HG02885 (cell line): ENCODE measurements at regions not wholly inside any gene's neighbourhood (a gene's known extent, or its start where the extent isn't known, plus 50 kb on each side); places are given as distances from the start of the nearest gene placed in this dataset.
"Not testable (repeated sequence)": the region's sequence is repeated elsewhere in the genome, so short reads cannot be mapped to it uniquely, and the experiment has no call there.

Experiments used
- ATAC-seq: cut with Tn5 transposase; IDR thresholded peaks from one replicate; pipeline ENCODE4 v1.9.1; 2021; ENCODE audit warnings: mild to moderate bottlenecking; ENCODE audit not compliant: unreplicated experiment, poor library complexity

DNA sequence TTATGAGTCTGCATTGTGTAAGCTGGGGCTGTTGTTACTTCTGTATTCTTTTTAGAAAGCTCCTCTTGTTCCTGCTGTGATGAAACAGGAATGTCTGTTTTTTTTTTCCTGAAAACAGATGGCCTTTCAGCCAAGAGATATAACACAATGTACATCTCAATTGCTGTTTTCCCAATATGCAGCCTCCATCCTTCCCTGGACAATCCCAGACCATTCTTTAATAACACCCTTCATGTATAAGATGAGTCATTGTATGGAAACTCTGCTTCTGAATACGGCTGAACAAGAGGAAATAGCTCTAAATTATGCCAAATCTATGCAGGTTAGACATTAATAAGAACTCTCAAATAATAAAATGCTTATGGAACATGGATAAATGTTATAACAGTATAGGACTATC lies 60.2 kb upstream of the LRRC4C start:
- no peak for ATAC-seq

GRCh38 chr11:41522391-41522790 lies 62.9 kb upstream of the LRRC4C start:
- ATAC-seq: no peak

DNA sequence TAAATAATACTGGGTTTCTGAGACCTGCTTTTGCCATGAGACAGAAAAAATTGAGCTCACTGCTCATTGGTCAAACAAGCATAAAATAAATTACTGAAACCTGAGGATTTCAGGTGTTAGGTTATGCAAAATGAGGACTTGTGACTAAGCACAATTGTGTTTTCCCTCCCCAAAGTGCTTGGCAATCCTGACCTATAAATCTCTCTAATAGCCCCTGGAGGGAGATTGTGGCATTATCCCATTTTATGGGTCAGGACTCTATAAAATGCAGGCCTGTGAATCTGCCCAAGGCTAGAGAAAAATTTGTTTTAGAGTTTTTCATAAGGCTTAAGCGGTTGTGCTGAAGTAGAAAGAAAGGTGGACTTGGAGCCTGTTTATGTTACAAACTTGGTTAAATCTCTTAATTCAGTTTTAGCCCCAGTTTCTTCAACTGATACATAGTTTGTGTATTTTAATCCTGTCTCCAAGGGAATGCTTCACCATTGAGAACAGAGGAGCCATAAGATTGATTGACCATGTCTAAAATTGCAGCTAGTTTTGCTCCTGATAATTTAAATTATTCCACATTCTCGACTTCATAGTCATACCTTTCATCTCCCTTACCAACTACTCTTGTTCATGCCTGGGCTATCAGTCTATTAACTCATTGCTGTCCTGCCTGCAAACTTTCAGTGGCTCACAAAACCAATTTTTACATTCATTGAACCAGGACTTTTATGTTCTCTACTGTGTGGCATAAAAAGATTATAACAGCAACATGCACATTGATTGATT lies 63.6 kb upstream of the LRRC4C start:
- no peak for ATAC-seq

DNA sequence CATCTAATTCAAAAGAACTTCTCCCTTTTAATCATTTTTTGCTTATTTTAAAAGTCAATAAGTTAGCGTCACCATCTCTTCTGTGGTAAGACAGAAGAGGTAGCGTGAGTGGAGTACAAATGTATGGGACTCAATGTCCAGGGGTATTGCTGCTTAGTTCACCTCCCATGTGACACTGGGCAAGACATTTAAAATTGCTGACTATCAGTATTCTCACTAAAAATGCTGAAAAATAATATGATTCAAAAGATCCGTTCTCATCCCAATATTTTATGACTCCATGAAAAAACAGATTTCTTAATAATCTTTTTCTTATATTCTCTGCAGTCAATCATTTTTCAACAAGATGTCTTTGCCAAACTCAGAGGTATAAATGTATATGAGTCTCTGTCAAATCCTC lies 68.1 kb upstream of the LRRC4C start:
- no peak for ATAC-seq

- no peak for ATAC-seq
Measured at GRCh38 chr11:41532413-41532812, 73.0 kb upstream of the LRRC4C start.

GRCh38 chr11:41533761-41534160 lies 74.3 kb upstream of the LRRC4C start:
- ATAC-seq: no peak

DNA sequence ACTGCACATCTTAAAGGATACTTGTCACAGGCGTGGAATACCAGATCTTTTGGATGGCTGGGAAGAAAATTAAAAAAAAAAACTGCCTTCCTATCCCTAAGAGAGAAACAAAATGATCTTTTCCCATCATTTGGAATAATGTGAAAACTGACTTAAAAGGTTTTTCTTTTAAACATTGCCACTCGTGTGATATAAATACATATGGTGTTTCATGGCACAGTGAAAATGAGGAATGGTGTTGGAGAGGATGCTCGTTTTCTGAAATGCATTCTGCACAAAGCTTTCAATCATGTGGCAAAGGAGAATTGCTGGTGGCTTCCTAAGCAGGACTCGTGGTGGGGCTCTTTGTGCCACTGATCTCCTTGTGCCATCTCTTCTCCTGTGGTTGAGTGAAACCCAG lies 74.9 kb upstream of the LRRC4C start:
- no peak for ATAC-seq

DNA sequence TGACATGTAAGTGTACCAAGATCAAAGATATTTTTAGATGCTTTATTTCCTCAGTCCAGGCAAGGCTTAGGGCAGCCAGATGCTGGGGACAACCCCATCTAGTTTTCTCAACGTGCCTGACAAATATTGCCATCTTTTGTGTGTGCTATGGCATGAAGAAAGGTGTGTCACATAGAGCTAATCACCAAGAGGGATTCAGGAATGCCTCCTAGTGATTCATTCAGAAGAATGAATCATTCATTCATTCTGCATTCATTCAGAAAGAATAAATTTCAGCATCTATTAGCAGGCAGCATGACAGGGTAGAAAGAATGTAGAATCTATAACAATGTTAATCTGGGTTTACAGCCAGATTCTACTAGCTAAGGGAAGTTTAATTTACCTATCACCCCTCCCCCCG lies 75.4 kb upstream of the LRRC4C start:
- ATAC-seq: no peak

DNA sequence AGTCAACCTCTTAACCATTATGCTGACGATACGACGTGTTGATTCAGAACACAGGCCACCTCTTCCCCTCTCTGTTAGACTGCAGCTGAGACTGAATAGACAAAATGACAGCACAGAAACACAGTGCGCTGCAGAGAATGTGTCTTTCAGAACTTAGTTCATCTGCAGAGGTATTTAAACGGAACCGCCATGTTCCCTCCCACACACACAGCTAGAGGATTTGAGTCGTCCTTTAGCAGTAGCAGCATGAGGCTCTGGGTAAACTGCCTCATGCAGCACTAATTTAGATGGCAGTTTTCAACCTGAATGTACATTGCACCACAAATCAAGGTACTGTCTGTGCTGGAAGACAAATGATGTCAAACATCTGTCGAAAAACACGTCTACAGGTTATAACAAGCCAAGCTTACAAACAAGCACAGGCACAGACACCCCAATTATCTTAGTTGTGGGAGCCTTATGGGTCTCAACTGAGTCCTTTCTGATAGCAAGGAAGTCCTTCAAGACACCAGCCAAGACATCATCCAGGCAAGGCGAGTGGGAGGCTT lies 76.6 kb upstream of the LRRC4C start:
- no peak for ATAC-seq

GRCh38 chr11:41544902-41545301 lies 85.5 kb upstream of the LRRC4C start:
- ATAC-seq: not testable (repeated sequence)

DNA sequence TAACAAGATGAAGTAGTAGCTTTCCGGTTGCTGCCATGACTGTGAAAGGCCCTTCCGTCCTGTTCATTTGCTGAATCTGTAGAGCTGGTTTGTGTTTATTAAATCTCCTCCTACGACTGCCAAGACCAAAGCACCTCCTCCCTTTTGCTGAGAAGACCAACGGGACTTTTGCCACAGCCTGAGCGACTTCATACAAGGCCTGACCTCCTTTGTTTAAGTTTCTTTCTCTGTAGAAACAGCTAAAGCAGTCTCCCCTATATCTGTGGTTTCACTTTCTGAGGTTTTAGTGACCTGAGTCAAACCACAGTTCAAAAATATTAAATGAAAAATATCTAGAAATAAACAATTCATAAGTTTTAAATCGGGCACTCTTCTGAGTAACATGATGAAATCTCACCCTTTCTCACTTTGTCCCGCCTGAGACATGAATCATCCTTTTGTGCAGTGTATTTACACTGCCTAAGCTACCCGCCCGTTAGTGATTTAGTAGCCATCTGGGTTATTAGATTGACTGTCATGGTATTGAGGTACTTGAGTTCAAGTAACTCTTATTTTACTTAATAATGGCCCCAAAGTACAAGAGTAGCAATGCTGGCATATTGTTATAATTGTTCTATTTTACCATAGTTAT lies 119.1 kb upstream of the LRRC4C start:
- no peak for ATAC-seq

GRCh38 chr11:41579546-41579945 lies 120.1 kb upstream of the LRRC4C start:
- ATAC-seq: no peak

DNA sequence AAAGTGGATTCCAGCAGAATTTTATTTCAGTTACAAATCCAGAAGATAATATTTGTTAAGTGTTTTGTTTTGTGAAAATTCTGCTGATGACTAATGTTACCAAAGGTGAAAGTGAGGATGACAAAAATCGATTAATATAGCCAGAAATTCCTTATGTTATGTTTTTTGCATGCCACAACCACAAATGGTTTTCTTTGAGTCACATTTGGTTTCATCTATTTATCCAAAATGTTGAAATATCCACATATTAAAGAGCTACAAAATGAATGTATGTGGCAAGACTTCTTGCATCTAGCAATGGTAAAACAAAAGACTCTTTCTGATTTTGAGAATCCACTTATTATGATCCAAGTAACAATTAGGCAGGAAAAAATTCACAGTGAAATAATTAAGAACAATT lies 150.1 kb upstream of the LRRC4C start:
- ATAC-seq: no peak

GRCh38 chr11:41612415-41612814 lies 153.0 kb upstream of the LRRC4C start:
- no peak for ATAC-seq

DNA sequence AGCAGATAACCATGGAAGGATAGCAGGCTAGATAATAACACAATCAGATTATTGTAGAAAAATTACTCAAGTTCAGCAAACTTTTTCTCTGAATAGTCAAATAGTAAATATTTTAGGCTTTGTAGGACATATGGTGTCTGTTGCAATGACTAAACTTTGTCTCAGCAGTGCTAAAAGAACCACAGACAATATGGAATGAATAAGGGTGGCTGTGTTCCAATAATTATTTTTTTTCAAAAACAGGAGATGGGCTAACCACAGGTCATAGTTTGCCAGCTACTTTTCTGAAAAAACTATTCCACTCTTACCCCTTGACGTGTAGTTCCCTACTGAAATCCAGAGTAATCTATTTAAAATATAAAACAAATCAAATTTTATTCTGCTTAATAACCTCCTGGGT lies 153.9 kb upstream of the LRRC4C start:
- ATAC-seq: no peak

- ATAC-seq: no peak
Measured at GRCh38 chr11:41622707-41623359, 163.4 kb upstream of the LRRC4C start.

DNA sequence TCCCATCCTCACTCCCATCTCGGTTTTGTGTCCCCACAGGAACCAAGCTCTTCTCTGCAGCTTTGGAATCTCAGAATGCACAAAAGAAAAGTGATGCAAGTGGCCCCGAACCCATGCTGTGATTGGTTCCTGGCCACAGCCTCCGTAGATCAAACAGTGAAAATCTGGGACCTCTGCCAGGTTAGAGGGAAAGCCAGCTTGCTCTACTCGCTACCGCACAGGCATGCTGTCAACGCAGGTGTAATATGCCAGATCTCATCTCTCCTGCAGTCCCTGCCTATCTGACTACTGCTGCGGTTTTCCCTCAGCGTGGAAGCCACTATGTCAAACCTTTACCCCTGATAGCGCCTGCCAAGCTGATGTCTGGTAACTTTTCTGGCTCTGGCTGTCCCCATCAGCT lies 200.5 kb upstream of the LRRC4C start:
- ATAC-seq: no peak

GRCh38 chr11:41660585-41660984 lies 201.1 kb upstream of the LRRC4C start:
- no peak for ATAC-seq

GRCh38 chr11:41665441-41666360 lies 206.2 kb upstream of the LRRC4C start:
- ATAC-seq: no peak

DNA sequence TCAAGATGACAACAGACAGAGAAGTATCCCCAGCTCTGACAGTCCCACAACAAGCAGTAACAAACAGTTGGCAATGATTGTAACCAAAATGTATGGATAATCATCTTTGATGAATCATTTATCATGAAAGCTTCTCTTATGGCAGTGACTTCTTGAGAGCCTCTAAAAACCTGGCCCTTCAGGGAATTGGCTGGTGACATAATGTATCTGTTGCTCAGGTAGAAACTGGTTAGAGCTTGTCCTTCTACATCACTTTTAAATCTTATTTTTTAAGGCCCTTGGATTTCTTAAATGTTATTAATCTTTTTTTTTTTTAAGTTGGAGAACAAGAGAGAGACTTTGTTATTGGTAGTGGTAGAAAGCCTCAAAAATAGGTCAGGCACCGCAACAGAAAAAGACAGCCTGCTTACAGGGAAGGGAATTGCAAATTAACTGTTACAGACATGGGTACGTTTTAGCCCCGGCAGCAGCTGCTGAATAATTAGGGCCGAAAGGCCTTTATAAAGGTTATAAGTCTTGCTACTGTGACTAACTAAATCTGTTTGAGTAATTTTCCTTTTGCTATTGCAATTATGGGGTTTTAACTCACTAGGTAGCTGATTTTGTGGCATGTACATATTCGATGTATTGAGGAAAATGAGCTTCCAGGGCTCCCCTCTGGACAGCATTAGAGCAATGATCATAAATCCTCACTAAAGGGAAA lies 207.7 kb upstream of the LRRC4C start:
- no peak for ATAC-seq
